HG03378 (cell line): ENCODE measurements at regions not wholly inside any gene's neighbourhood (a gene's known extent, or its start where the extent isn't known, plus 50 kb on each side); places are given as distances from the start of the nearest gene placed in this dataset.
"Not testable (repeated sequence)": the region's sequence is repeated elsewhere in the genome, so short reads cannot be mapped to it uniquely, and the experiment has no call there.

Source experiments
- ATAC-seq: cut with Tn5 transposase; IDR thresholded peaks from one replicate; pipeline ENCODE4 v1.9.1; 2021; ENCODE audit warnings: mild to moderate bottlenecking, moderate library complexity; ENCODE audit not compliant: unreplicated experiment

DNA sequence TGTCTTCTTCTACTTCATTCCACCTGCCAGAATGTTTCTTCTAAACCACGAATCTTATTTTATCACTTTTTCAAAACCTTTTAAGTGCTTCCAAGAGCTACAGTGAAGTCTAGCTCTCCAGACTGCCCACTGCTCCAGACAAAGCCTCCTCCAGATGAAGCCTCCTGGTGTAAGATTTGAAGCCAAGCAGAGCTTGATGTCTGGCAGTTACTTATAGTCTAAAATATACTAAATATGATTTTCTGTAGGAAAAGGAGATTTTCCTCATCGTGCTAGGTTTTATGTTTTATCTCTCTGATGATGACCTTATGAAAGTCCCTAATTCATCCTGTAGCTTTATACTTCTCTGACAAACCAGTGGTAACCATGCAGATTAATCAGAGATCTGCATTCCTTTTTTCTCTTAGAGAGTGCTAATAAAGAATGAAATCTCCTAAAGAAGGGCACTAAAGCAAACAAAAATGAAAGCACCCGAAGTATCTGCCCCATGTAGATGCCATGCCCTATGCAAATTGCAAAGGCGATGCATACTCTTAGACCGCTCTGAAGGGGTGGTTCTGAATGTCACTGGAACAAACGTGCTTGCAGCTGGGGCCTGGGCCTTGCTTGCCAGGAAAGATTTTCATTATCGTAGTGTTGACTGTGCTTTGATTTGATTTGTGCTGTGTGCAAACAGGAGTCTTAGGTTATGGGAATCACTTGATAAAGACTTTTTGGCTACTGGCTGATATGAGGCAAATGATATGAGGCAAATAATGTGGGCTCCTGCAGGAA is 314.2 kb downstream of the PID1 start:
- ATAC-seq: no peak

DNA sequence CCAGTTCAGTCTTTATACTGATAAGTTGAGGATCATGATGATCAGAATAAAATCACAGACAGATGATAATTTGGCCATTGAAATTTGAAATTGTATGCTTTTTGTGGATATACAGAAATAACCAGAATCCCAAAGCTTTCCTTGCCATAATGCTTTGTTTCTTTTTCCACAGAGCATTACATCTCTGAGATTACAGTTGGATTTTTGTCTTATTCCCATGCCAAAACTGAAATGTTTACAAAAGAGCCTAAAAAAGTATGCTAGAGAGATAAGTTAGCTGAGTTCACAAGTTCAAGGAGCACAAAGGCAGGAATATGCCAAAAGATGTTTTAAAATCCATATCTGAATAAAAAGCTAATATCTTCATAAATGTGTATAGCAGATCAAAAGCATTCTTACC is 321.3 kb downstream of the PID1 start:
- no peak for ATAC-seq

DNA sequence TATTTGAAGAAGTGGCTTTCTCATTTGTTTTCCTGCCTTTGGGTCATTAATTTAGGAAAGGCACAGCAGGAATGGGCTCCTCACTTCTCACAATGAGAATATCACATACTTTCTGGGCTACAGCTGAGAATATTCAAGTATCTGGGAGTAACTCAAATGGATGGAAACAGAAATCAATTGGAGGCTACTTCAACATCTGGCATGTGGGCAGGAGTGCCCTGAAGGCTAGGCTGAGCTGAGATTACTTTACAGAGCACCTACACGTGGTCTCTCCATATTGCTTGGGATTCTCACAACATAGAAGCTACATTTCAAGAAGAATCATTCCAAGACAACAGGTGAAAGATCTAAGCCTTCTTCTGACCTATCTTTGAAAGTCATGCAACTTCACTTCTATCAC is 325.4 kb downstream of the PID1 start:
- ATAC-seq: no peak

DNA sequence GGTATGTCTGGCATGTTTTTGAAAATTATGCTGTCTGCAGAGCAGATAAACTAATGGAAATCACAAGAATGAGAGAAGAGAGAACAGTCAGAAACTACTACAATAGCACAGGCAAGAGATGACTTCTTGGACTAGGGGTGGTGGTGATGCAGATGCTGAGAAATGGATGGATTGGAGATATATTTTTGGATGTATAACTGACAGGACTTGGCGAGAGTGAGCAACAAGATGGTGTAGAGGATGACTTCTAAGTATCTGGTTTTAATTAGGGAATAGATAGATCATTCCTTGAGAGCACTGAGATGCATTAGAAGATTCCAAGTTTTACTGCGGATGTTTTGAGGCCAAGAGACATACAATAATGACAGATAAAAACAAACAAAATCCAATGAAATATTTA is 328.2 kb downstream of the PID1 start:
- no peak for ATAC-seq

DNA sequence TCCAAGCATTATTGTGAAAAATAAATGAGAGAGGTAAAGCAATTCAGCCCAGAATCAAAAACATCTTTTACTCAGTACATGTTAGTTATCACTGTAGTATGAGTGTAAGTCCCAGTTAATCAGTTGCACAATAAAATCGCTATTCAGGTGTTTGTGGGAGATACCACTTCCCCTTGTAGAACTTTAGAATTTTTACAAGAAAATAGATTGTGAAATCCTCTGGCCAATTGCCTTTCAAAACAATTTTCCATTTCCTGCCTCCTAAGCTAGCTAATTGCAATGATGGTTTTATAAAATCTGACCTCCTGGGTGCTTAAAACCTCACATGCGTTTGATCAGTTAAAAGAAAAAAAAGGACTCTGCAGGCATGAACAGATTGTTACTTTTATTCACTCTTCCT is 332.5 kb downstream of the PID1 start:
- no peak for ATAC-seq

DNA sequence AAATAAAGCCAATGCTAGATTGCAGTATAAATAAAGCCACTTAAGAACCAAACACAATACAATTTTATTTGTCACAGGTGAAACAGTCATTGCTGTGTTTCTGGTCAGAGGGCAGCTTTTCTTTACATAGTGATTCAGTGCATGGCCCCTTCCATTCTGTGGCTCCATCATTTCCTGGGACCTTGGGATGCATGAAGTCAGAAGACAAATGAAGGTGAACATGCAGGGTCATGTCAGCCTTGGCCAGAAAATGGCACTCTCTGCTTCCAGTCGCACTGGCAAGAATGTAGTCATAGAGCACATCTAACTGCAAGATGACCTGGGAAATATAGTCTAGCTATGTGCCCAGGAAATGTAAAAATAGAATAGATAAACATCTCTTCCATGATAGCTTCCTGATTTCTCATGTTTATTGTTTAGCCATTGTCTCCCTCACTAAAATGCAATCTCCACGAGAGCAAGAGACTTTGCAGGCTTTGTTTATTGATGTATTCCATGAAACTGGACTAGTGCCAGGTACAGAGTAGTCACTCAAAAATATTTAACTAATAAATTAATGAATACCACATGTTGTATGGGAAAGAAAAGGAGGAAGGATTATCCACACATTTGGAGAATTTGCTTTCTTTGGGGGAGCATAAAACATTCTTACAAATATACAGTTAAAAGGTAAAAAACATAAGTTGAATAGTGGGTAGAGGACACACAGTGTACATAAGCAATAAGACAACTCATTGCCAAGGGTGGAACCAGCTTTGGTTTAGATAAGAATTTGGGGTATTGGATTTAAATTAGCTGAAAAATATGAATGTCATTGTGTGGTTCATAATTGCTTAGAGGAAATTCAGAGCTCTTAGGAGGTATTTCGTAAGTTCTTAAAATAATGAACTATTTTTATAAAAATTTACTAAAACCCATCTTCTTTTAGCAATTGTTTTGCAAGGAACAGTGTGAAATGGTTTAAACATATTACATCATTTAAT is 343.8 kb downstream of the PID1 start:
- ATAC-seq: no peak

DNA sequence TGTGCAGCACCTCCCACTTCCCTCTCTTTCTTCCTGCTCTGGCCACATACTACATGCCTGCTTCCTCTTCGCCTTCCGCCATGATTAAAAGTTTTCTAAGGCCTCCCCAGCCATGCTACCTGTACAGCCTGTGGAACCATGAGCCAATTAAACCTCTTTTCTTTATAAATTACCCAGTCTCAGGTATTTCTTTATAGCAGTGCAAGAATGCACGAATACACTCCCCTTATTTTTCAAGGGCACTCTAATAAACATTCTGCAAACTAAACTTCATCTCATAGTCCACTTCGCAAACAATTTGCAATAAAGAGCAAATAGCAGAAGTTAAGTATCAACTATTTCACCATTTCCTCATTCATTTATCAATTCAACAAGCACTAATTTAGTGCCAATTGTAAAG is 351.3 kb downstream of the PID1 start:
- ATAC-seq: no peak

DNA sequence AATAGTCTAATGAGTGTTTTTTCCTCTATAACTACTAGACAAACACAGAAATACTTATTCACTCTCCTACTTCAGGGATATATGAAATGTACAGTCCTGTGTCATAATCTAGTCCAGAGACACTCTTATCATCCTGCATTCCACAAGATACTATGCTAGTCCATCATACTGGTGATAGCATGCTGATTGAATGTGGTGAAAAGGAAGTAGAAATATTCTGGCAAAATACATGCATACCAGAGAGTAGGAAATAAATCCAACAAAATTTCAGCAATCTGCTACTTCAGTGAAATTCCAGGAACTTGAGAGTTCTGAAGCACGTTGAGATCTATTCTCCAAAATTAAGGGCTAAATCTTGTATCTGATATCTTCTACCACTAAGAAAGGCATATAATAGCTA is 353.9 kb downstream of the PID1 start:
- no peak for ATAC-seq

DNA sequence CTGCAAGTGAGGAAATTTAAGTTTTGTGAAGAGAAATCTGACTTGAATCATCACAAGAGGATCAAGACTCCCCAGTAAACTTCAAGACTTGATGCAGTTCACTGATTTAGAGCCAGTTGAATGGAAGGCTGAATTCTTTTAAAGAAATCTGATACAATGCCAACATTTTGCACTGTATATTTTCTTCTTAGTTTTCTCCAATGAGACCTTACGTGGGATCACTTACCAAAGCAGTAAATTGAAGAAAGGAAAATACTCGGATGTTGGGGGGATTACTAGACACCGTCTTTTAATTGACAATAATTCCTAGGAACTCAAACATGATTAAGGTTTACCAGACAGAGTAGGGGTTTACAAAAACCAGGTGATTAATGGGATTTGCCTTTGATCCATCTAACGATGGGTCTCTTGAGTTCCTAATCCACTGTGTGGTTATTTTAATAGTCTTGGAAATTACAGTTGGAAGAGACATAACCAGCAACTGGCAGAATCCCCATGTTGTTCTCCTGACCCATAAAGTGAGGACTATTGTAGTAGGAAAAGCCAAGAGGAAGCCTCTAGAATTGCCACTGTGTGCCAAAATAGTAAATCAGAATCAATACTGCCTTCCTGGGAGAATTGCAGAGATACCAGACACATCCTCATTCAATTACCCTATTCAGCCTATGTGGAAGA is 354.5 kb downstream of the PID1 start:
- no peak for ATAC-seq

DNA sequence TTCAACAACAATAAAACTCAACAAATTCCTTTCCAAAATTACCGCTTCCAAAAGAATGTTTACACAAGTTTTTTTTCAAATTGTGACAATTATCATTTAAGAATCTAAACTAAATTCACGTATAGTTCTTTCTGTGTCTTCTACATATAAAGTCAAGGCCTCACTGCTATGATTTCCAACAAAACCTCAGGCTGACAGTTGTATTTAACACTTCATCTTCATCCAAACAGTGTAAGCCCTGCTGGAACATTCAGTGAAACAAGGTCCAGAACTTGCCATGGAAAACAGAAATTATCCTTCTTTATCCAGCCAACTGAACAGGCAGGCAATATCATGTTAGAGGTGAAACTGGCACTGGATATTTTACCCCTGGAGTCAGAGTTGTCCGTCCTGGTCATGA is 357.9 kb downstream of the PID1 start:
- ATAC-seq: no peak

DNA sequence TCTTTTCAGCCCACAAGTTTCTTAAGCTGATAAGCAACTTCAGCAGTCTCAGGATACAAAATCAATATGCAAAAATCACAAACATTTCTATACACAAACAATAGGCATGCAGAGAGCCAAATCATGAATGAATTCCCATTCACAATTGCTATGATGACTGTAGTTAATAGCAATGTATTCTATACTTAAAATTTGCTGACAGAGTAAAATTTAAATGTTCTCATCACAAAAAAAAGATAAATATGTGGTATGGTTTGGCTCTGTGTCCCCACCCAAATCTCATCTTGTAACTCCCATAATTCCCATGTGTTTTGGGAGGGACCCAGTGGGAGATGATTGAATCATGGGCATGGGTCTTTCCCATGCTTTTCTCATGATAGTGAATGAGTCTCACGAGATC is 360.2 kb downstream of the PID1 start:
- ATAC-seq: not testable (repeated sequence)

DNA sequence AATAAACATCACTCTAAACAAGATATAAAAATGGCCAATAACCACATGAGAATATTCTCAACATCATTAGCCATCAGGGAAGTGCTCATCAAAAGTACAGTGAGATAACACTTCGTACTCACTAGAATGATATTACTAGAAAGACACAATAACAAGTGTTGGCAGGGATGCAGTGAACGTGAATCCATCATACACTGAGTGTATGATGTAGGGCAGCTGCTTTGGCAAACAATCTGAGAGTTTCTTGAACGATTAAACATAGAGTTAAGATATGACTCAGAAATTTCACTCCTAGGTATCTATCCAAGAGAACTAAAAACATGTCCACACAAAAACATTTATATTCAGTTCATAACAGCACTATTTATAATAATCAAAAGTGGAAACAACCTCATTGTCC is 368.9 kb downstream of the PID1 start:
- ATAC-seq: no peak

DNA sequence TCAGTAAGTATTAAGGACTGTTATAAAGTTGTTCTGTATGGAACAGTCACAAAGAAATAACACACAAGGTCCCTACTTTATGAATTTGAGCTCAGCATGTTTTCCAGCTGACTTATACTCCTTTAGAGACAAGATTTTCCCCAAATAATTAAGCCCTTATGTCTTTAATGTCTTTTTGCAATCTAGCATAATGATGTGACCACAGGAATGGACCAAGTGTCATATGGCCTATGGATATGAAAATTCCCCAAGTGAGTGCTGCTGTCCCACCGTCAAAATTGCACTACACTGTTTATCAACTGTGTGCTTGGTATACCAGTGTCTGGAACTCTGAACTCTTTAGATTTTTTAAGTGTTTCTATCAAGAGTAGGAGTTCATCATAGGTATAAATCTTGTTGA is 369.6 kb downstream of the PID1 start:
- no peak for ATAC-seq

DNA sequence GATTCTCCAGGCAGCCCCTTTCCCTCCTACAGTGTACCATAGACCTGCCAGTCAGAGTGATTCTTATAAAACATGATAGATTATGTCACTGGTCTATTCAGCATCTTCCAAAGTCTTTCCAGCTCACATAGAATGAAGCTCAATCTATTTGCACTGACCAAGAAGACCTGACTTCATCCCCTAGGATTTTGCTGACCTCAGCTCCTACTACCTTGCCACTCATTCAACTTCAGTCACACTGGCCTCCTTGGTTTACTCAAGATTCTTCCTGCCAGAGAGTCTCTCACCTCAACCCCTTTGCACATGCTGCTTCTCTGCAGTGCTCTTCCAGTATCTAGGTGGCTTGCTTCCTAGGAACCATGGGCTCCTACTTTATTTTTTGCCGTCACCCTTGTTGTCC is 392.9 kb downstream of the PID1 start:
- no peak for ATAC-seq

DNA sequence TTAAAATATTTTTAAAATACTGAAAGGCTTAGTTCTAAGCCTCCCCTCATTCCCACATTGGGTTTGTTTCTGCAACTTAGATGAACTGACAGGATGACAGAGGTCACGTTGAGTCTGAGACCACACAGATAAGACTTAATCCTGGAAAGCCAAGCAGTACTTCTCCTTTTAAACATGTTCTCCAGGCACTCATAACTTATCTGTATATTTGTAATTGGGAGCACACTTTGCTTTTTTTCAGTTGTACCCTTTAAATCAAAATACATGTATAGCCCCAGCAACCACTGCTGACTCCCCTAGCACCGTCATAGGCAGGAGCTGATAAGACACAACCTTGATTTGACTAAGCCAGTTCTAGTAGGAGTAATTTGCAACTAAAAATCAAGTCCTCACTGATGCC is 394.8 kb downstream of the PID1 start:
- ATAC-seq: no peak

DNA sequence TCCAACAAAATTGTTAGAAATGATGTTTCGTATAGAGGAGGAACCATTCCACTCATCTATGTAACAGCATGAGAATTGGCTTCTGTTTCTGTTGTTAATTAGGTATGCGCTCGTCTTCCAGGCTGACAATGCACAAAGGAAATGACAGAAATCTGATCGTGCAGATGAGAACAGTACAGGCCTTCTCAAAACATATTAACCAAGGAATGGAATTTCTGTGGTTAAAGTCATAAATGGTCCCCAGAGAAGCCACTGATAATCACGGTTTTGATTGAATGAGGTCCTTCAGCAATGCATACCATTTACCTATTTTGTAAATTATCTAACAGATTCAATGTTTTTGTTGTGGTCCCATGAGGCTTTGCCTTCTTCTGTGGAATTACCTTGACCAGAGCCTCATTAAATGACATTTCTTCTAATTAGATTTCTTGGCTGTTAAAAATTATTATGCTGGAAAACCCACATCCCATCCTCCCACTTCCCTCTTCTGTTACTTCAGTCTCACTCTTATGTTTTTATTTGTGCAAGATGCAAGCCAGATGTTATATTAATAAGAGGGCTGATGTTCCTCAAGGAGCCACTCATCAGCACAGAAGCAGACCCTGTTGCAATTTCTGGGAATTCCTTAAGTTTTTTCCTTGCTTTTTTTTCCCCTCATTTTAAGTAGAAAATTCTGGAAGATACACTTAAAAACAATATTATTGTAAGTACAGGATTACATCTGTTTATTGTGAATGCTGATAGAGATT is 395.8 kb downstream of the PID1 start:
- no peak for ATAC-seq

DNA sequence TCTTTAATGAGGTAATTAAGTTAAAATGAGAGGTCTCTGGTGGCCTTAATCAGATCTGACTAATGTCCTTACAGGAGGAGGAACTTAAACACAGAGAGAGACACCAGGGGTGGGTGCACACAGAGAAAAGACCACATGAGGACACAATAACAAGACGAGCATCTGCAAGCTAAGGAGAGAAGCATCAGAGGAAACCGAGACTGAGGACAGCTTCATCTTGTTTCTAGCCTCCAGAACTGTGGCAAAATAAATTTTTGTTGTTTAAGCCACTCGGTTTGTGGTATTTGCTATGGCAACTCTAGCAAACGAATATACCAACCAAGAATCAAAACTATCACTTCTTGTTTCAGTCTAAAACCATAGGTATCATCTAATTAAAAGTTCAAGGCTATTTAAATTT is 400.1 kb downstream of the PID1 start:
- ATAC-seq: no peak

DNA sequence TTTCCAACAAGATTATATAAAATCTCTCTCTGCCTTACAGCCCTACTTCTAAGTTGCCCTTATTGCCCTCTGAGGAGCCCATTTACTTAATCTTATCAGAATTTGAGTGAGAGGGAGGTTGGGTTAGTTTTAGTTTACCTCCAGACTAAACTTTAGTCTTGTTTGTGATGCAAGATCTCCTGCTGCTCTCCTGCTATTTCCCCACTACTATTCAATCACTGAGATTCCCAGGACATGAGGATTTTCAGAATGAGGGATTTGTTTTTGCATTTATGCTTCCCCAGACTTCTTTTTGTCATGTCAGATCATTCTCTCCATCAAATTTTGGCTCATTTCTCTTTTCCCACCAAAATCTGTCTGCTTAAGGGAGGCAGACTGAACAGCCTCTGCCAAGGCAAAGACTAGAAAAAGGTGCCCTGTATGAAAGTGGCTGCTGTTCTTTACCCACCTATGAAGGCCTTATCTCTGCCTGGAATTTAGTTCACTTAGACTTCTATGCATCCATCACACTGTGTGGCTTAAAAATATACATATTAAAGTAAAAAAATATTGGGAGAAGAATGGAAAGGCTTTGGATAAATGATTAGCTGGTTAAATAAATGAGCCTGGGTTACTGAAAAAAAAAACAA is 401.3 kb downstream of the PID1 start:
- ATAC-seq: no peak

DNA sequence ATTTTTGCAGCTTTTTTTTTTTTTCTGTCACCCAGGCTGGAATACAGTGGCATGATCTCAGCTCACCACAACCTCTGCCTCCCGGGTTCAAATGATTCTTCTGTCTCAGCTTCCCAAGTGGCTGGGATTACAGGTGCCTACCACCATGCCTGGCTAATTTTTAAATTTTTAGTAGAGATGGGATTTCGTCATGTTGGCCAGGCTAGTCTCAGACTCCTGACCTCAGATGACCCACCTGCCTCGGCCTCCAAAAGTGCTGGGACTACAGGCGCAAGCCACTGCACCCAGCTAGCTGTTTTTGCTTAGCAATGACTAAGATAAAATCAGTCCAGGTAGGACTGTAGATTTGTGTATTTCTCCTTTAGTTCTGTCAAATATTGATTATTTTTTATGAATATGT is 403.7 kb downstream of the PID1 start:
- no peak for ATAC-seq

DNA sequence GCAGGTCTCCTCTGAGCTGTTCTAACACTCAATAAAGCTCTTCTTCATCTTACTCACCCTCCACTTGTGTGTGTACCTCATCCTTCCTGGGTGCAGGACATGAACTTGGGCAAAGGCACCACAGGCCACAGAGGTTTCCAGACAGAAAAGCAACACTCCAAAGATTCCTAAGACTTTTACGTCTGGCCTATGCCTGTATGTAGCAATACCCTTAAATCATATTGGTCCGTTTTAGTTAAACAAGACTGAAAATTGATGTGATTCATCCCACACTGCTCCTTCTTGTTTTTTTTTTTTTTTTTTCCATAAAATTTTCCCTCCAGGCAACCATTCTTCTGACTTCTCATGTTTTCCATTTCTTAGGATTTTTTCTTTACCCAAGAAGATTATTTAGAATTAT is 404.3 kb downstream of the PID1 start:
- no peak for ATAC-seq
